Suprapubic skin (tissue), 4 donors: ENCODE measurements at regions not wholly inside any gene's neighbourhood (a gene's known extent, or its start where the extent isn't known, plus 50 kb on each side); places are given as distances from the start of the nearest gene placed in this dataset.

ENCODE experiments used
- DNase-seq, 2 donors: peaks; one replicate each; pipeline ENCODE4 v3.0.0-alpha.2; 2019; ENCODE audit warnings: low spot score in 2 of 2
- H3K27ac ChIP-seq: fragments of 200-600 bp; sonication (generic); one replicate; pipeline ENCODE4 v1.5.1; 2019
- H3K27me3 ChIP-seq: fragments of 200-600 bp; sonication (generic); one replicate; pipeline ENCODE4 v1.5.1; 2019
- H3K36me3 ChIP-seq: fragments of 200-600 bp; sonication (generic); one replicate; pipeline ENCODE4 v1.5.1; 2019
- H3K4me1 ChIP-seq: fragments of 200-600 bp; sonication (generic); one replicate; pipeline ENCODE4 v1.5.1; 2019
- H3K4me3 ChIP-seq: fragments of 200-600 bp; sonication (generic); one replicate; pipeline ENCODE4 v1.5.1; 2019; ENCODE audit warnings: mild to moderate bottlenecking
- H3K9me3 ChIP-seq: fragments of 200-600 bp; sonication (generic); one replicate; pipeline ENCODE4 v1.5.1; 2019
- EP300 ChIP-seq: sonication (generic); formaldehyde crosslinking; IDR thresholded peaks from one replicate; pipeline ENCODE4 v1.6.1; 2017; ENCODE audit warnings: antibody characterized with exemption
- POLR2A ChIP-seq, 2 donors: fragments of 450-650 bp; IDR thresholded peaks; one replicate each; pipeline ENCODE4 v1.6.1; 2017; ENCODE audit warnings: antibody characterized with exemption in 2 of 2, mild to moderate bottlenecking in 2 of 2, moderate library complexity in 2 of 2
- POLR2AphosphoS5 ChIP-seq, 3 donors: sonication (generic); formaldehyde crosslinking; IDR thresholded peaks; one replicate each; pipeline ENCODE4 v1.6.1; 2017; ENCODE audit warnings: antibody characterized with exemption in 3 of 3
- WGBS: methylation state at CpG from one replicate; pipeline ENCODE4 v1.1.5; 2018; 5-methylcytosine and 5-hydroxymethylcytosine counted together
- TF ChIP-seq, protein P1 (sequence below), 2 donors: fragments of 200-600 bp in 1 of 2; fragments of 450-650 bp in 1 of 2; sonication (generic) in 1 of 2; IDR thresholded peaks; one replicate each; pipeline ENCODE4 v1.5.1; 2016 to 2019; ENCODE audit warnings: antibody characterized with exemption in 2 of 2, mild to moderate bottlenecking in 1 of 2, moderate library complexity in 1 of 2

DNA sequence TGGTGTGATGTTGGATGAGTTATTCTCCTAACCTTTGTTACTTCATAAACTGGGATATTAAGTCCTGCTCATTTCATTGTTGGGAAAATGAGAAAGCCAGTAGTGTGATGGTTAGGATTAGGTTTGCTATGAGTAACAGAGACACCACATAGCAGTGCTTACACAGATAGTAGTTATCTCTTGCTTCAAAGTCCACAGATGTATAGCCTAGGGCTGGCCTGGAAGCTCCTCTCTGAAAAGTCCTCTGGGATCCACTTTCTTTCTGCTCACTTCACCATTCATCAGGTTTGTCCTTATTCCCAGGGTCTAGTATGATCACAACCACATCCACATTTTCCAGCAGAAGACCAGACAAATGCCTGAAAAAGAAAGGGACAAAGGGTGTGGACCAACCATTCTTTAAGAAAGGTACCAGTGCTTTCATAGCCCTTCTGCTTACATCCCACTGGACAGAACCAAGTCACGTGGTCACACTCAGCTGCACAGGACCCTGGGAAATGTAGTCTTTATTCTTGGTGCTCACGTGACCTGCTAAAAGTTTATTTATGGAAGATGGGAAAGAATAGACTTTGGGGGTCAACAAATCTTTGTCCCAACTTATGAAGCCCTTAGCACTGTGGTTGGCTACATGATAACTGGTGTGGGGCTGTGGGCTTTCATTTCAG lies 108.9 kb downstream of the INSIG2 start:
- H3K36me3 ChIP-seq, result no peaks in the 10 kb centered on the region
- H3K9me3 ChIP-seq, result no peaks in the 10 kb centered on the region
- TF ChIP-seq EP300 (no peak), POLR2AphosphoS5 (IDR thresholded peaks at IDR 0.05) (no peak), POLR2A (IDR thresholded peaks at IDR 0.05) (no peak)
- no peak overlapping the region for H3K27ac ChIP-seq
- H3K4me1 ChIP-seq, result no peaks in the 10 kb centered on the region
- DNase-seq, result no peak
- no peak overlapping the region for H3K4me3 ChIP-seq
- H3K27me3 ChIP-seq, result no peaks in the 10 kb centered on the region
- 71% methylated on average over 2 of the region's 2 CpGs for WGBS

GRCh38 chr2:118190474-118190873 lies 102.2 kb downstream of the INSIG2 start:
- H3K4me3 ChIP-seq, result no peak overlapping the region
- peaks cover 8% of the 10 kb centered on the region for H3K4me1 ChIP-seq
- no peak for DNase-seq
- no peaks in the 10 kb centered on the region for H3K9me3 ChIP-seq
- H3K27ac ChIP-seq, result no peak overlapping the region
- H3K27me3 ChIP-seq, result no peaks in the 10 kb centered on the region
- H3K36me3 ChIP-seq, result no peaks in the 10 kb centered on the region
- TF ChIP-seq POLR2A (IDR thresholded peaks at IDR 0.05) (no peak), POLR2AphosphoS5 (IDR thresholded peaks at IDR 0.05) (no peak), EP300 (no peak)
- TF ChIP-seq, protein P1, sequence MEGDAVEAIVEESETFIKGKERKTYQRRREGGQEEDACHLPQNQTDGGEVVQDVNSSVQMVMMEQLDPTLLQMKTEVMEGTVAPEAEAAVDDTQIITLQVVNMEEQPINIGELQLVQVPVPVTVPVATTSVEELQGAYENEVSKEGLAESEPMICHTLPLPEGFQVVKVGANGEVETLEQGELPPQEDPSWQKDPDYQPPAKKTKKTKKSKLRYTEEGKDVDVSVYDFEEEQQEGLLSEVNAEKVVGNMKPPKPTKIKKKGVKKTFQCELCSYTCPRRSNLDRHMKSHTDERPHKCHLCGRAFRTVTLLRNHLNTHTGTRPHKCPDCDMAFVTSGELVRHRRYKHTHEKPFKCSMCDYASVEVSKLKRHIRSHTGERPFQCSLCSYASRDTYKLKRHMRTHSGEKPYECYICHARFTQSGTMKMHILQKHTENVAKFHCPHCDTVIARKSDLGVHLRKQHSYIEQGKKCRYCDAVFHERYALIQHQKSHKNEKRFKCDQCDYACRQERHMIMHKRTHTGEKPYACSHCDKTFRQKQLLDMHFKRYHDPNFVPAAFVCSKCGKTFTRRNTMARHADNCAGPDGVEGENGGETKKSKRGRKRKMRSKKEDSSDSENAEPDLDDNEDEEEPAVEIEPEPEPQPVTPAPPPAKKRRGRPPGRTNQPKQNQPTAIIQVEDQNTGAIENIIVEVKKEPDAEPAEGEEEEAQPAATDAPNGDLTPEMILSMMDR (IDR thresholded peaks at IDR 0.05), result no peak

- Histone ChIP-seq H3K27ac (peak overlapping the region; percentile 83), H3K36me3 (no peaks in the 10 kb centered on the region), H3K9me3 (no peaks in the 10 kb centered on the region), H3K4me1 (peaks cover 14% of the 10 kb centered on the region), H3K27me3 (no peaks in the 10 kb centered on the region), H3K4me3 (peak overlapping the region; percentile 71)
- no peak for DNase-seq
- 81% methylated on average over 5 of the region's 5 CpGs for WGBS
- TF ChIP-seq, protein P1 (IDR thresholded peaks at IDR 0.05), result no peak
- no peak for TF ChIP-seq POLR2AphosphoS5 (IDR thresholded peaks at IDR 0.05)
- TF ChIP-seq EP300, result no peak
- no peak for TF ChIP-seq POLR2A (IDR thresholded peaks at IDR 0.05)
Measured at GRCh38 chr2:118186858-118187254, 98.6 kb downstream of the INSIG2 start.

DNA sequence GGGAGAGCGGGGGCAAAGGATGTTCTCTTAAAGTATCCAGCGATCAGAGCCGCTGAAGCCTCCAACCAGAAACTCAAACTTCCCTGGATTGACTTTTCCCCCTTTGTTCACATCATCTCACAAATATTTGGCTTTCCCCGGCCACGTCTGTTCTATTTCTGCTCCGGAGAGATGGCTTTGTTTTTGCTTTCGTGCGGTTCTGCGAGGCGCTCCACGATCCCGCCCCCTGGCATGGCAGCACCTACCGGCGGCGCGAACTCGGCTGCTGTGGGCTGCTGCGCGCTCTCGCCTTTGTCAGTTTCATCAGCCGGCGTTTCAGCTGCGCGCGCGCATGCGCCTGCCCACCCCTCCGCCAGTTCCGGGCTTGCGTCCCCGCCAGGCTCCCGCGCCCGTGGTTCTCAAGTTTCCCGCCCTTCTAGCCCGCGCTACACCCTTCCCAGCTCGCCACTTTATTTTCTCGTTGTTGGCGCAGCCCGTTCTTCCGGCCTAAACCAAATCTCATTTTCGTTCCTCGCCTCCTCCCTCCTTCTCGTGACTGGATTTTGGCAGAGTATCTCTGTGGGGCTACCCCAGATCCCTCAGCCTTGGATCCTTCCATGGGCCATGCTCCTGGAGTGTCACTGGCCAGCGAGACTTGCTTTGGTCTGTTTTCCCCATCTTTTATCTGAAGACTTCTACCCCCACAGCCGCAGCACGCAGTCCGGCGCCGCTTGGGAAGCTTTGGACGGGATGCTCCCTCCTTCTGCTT lies 98.0 kb downstream of the INSIG2 start:
- H3K4me1 ChIP-seq, result peaks cover 14% of the 10 kb centered on the region
- DNase-seq, result peak; percentile 93
- TF ChIP-seq POLR2A (IDR thresholded peaks at IDR 0.05), result no peak
- no peak for TF ChIP-seq EP300
- TF ChIP-seq, protein P1 (IDR thresholded peaks at IDR 0.05), result peak in 1 of 2 donors; percentile 8
- TF ChIP-seq POLR2AphosphoS5 (IDR thresholded peaks at IDR 0.05), result no peak
- H3K36me3 ChIP-seq, result no peaks in the 10 kb centered on the region
- 9% methylated on average over 52 of the region's 52 CpGs for WGBS
- no peaks in the 10 kb centered on the region for H3K9me3 ChIP-seq
- H3K27ac ChIP-seq, result peak overlapping the region; percentile 83
- no peaks in the 10 kb centered on the region for H3K27me3 ChIP-seq
- peak overlapping the region; percentile 71 for H3K4me3 ChIP-seq

- peak; percentile 80 to 83 for DNase-seq
- no peaks in the 10 kb centered on the region for H3K27me3 ChIP-seq
- peak overlapping the region; percentile 83 for H3K27ac ChIP-seq
- H3K4me1 ChIP-seq, result peaks cover 14% of the 10 kb centered on the region
- no peaks in the 10 kb centered on the region for H3K36me3 ChIP-seq
- H3K4me3 ChIP-seq, result peak overlapping the region; percentile 71
- TF ChIP-seq EP300 (no peak), POLR2A (IDR thresholded peaks at IDR 0.05) (no peak), POLR2AphosphoS5 (IDR thresholded peaks at IDR 0.05) (no peak)
- TF ChIP-seq, protein P1 (IDR thresholded peaks at IDR 0.05), result no peak
- 6% methylated on average over 30 of the region's 33 CpGs for WGBS
- no peaks in the 10 kb centered on the region for H3K9me3 ChIP-seq
Measured at GRCh38 chr2:118185210-118186109, 97.2 kb downstream of the INSIG2 start.
